GM21723 (cell line): ENCODE measurements at regions not wholly inside any gene's neighbourhood (a gene's known extent, or its start where the extent isn't known, plus 50 kb on each side); places are given as distances from the start of the nearest gene placed in this dataset.

ENCODE experiments used
- ATAC-seq: cut with Tn5 transposase; IDR thresholded peaks from one replicate; pipeline ENCODE4 v1.9.1; 2021; ENCODE audit warnings: mild to moderate bottlenecking, moderate library complexity; ENCODE audit not compliant: unreplicated experiment

GRCh38 chr12:13597837-13598236 is 383.6 kb downstream of the GRIN2B start:
- no peak for ATAC-seq

GRCh38 chr12:13597166-13597565 is 384.2 kb downstream of the GRIN2B start:
- no peak for ATAC-seq

DNA sequence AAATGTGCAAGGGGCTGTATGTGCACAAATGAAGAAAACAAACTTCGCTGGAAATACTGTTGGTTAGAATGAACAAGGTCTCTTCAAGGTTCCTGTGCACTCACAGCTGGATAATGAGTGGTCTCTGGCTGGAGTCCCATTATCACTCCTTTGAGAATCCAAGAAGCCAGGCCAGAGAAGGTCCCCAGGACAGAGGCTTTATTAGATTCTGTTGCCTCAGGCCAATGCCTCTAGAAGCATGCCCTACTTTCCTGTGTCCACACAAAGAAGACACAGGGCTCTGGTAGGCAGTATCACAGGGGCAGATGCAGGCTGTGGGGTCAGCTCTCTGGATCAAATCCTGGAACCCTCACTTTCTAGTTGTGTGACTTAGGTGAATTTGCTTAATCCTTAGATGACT is 384.7 kb downstream of the GRIN2B start:
- ATAC-seq, result no peak

- ATAC-seq, result no peak
These were observed 385.6 kb downstream of the GRIN2B start for GRCh38 chr12:13595536-13596443.

GRCh38 chr12:13594731-13595514 is 386.5 kb downstream of the GRIN2B start:
- ATAC-seq, result no peak

GRCh38 chr12:13592063-13592942 is 389.1 kb downstream of the GRIN2B start:
- ATAC-seq, result no peak

GRCh38 chr12:13591488-13591887 is 389.9 kb downstream of the GRIN2B start:
- no peak for ATAC-seq

DNA sequence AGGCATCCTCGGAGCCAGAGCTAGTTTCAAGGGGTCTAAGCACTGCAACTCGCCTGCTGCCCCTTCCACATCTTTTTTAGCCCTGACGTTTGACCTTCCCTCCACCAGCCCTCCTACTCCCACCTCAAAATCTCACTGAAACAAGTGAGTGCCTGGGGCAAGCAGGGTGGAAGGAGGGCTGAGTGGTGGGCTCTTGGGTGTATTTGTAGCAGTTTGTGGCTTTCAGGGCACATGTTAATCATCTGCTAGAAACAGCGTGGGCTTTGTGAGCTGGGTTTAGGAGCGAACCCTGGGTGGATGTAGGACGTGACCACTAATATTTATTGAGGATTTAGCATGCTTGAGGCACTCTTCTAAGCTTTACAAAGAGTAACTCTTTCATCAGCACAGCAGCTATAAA is 390.3 kb downstream of the GRIN2B start:
- no peak for ATAC-seq

DNA sequence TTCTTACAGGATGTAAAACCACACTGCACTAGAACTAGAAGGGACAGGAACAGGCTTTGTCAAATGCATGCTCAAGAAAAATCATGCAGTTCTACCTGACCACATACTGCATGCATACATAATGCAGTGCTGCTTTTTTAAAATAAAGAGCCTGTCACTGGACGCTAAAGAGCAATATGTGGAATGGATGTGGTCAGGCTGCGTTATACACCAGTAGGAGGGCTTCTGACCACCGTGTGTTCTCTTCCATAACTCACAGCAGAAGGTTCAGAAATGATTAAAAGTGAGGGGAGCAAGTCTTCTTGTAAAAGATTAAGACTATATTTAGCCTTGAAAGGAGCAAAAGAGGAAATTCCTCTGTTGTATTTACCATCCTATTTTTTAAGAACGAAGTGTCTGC is 392.0 kb downstream of the EMP1 start:
- no peak for ATAC-seq

DNA sequence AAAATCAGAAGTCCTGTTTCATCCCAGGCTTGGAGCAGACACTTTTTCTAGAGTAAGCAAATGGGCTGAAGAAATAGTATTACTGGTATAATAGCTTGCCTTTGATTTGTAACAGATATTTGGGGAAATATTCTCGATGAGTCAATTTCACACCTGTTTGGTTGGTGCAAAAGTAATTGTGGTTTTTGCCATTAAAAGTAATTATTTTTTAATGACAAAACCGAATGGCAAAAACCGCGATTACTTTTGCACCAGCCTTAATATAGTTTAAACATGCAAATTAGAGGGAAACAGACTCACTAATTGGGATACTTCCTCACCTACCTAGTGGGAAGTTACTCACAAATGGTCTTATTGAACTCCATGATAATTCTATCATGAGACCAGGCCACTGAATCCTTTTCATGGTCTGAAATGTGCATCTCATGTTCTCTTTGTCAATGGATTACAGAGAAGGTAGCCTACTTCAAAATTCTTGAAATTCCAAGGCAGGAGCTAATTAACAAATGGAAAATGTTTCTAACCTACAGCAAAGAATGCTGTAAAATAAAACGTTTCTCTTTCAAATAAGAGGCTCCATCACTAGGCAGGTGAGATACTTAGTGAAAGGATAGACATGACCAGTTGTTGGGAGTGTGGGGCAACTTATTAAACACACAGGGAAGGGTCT is 391.3 kb downstream of the EMP1 start:
- ATAC-seq, result no peak

GRCh38 chr12:13586361-13586760 is 389.8 kb downstream of the EMP1 start:
- ATAC-seq, result no peak

- no peak for ATAC-seq
These were observed 388.0 kb downstream of the EMP1 start for GRCh38 chr12:13584541-13584940.

DNA sequence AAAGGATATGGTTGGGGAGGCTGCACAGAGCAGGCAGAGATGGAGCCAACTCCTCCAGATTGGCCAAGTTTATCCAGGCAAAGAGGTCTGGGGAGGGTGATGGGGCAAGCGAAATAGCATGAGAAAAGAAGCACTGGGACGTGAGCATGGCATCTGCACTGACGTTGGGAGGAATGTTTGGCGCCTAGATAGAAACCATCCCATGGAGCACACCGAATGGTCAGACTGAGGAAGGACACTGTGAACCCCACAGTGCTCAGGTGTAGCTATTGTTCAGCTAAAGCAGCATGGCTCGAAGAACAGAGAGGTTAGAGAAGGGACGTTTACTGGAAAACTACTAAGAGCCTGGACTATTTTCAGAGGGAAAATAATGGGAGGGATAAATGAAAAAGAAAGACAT is 387.1 kb downstream of the EMP1 start:
- ATAC-seq, result no peak

DNA sequence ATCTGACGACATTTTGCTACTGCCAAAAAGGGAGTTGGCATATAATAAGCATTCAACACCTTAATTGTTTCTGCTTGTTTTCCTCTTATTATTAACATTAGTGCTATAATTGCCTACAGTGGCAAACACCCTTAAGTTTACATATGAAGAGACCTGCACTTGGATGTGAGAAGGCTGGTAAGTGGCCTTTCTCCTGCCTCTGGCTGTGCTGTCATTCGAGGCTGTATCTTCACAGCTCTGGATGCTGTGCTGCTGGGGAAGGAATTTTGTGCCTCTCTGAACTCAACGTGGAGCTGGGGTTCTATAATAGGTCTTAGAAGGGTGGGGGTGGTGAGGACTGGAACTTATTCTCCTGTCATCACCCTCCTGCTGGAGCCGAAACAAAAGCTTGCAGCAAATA is 385.9 kb downstream of the EMP1 start:
- ATAC-seq, result no peak

DNA sequence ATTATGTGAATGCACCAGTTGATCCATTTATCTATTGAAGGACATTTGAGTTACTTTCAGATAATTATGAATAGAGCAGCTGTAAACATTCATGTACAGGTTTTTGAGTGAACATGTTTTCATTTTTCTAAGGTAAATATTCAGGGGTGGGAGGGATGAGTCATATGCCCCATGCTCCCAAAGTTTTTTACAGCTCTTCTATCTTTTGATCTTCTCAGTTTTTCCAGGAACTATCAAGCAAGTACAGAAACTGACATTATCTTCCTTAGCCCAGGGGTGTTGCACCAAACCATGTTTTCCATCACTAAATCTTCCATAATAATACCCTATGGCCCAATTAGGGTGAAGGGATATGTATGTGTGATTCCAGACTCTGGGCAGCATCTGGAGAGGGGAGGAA is 384.5 kb downstream of the EMP1 start:
- no peak for ATAC-seq

DNA sequence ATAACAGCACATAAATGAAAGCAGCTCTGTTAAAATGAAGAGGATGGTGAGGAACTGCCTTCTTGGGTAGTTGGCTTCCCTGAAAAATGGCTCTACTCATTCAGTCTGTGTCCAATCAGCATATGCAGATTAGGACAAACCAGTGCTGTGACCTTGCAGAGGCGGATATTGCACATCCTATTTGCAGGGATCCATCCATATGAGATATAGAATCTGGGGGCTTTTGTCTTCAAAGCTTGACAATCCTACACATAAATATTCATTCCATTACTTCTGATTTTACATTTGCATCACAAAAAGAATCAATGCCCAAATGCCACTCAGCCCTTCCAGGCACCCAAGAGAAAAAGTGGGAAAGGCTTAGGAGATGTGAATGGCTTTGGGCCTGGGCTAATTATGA is 383.7 kb downstream of the EMP1 start:
- no peak for ATAC-seq

DNA sequence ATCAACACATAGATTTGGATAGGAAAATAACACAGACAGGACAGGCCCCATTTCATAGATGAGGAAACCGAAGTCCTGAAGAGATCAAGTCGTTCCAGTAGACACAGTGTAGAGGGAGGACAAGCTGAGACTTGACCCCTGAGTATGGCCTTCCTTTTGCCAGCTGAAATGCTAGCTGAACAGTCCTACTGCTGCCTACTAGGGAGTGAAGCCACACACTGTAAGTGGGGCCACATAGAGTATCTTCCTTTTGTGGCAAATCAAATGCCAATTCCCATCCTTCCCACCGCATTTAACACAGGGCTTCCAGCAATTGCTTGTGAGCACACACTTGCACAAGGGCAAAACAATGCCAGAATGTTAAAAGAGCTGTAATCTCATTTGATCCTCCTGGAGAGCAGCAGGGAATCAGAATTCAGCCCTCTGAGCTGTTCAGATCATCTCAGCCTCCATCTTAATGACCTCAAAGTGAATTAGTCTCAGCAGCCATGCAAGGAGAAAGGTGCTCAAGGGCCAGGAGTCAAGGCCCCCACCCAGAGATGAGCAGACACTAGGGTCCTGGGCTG is 380.5 kb downstream of the EMP1 start:
- no peak for ATAC-seq

DNA sequence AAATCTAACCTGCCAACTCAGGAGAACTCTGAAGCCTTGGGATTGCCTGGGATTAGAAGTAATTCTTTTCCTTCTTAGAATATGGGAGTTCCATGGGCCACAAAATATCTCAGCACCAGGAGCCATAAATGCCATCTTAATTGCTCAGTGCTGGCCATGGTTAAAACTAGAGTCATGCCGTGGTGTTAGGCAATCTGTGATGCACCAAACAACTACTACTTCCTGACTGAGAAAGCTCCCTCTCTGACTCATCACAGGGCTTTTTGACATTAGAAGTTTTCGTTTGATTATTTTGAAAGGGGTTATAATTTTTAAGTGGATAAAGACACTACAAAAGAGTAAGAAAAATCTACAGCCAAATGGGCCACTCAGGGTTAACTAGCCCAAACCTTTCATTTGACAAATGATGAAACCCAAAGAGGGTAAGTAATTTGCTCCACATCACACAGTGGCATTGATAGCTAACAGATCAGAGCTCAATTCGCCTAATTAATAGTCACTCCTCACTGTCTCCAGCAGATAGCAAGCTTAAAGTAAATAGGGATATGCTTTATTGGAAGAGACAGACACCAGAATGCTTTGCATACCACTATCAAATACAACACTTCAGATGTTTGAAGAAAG is 377.3 kb downstream of the EMP1 start:
- ATAC-seq, result no peak

DNA sequence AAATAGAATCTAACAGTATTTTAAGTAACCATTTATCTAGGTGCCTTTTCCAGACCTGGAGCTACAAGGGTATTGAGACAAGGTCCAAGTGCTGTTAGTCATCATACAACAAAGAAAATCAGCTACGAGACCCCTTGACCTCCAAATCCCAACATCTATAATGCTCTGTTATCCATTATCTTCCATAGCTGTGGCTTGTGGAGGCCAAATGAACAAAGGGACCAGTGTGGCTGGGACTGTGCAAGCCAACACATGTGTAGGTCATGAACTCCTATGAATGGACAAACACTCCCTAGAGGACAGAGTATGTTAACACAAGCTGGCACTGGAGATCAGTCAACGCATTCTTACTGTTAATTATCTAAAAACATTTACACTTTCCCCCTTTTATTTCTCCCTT is 374.5 kb downstream of the EMP1 start:
- ATAC-seq, result no peak
